HG02884 (cell line): ENCODE measurements at regions not wholly inside any gene's neighbourhood (a gene's known extent, or its start where the extent isn't known, plus 50 kb on each side); places are given as distances from the start of the nearest gene placed in this dataset.

ENCODE experiments used
- ATAC-seq: cut with Tn5 transposase; IDR thresholded peaks from one replicate; pipeline ENCODE4 v1.9.1; 2021; ENCODE audit warnings: mild to moderate bottlenecking, moderate library complexity; ENCODE audit not compliant: unreplicated experiment

- no peak for ATAC-seq
Measured at GRCh38 chr5:165527577-165527976, 2022.2 kb downstream of the MAT2B start.

- ATAC-seq, result no peak
Measured at GRCh38 chr5:165538065-165538464, 2032.6 kb downstream of the MAT2B start.

- no peak for ATAC-seq
Measured at GRCh38 chr5:165559645-165560044, 2054.2 kb downstream of the MAT2B start.

GRCh38 chr5:165560648-165561047 is 2055.2 kb downstream of the MAT2B start:
- no peak for ATAC-seq

GRCh38 chr5:165565911-165566310 is 2060.5 kb downstream of the MAT2B start:
- ATAC-seq, result no peak

- ATAC-seq, result no peak
Measured at GRCh38 chr5:165569551-165569950, 2064.1 kb downstream of the MAT2B start.

- no peak for ATAC-seq
Measured at GRCh38 chr5:165573445-165573844, 2068.0 kb downstream of the MAT2B start.

- no peak for ATAC-seq
Measured at GRCh38 chr5:165574100-165574499, 2068.7 kb downstream of the MAT2B start.

GRCh38 chr5:165576678-165577275 is 2071.4 kb downstream of the MAT2B start:
- no peak for ATAC-seq

- ATAC-seq, result no peak
Measured at GRCh38 chr5:165579911-165580310, 2074.5 kb downstream of the MAT2B start.

- ATAC-seq, result no peak
Measured at GRCh38 chr5:165594693-165595092, 2089.3 kb downstream of the MAT2B start.

- ATAC-seq, result no peak
Measured at GRCh38 chr5:165602529-165602928, 2097.1 kb downstream of the MAT2B start.

GRCh38 chr5:165607026-165607425 is 2101.6 kb downstream of the MAT2B start:
- no peak for ATAC-seq

GRCh38 chr5:165609871-165610270 is 2104.5 kb downstream of the MAT2B start:
- ATAC-seq, result no peak

- ATAC-seq, result no peak
Measured at GRCh38 chr5:165616490-165617405, 2111.3 kb downstream of the MAT2B start.

GRCh38 chr5:165617491-165617890 is 2112.1 kb downstream of the MAT2B start:
- no peak for ATAC-seq

GRCh38 chr5:165620394-165620793 is 2115.0 kb downstream of the MAT2B start:
- ATAC-seq, result no peak

- ATAC-seq, result no peak
Measured at GRCh38 chr5:165622864-165623536, 2117.6 kb downstream of the MAT2B start.

- ATAC-seq, result no peak
Measured at GRCh38 chr5:165624166-165624946, 2118.9 kb downstream of the MAT2B start.

- no peak for ATAC-seq
Measured at GRCh38 chr5:165626161-165626560, 2120.7 kb downstream of the MAT2B start.
